K562 (cell line): ENCODE measurements at regions not wholly inside any gene's neighbourhood (a gene's known extent, or its start where the extent isn't known, plus 50 kb on each side); places are given as distances from the start of the nearest gene placed in this dataset.

Source experiments
- ATAC-seq: fragments of 200-7000 bp; cut with Tn5 transposase; 3 replicates; pipeline ENCODE4 v1.9.1; 2020; ENCODE audit warnings: moderate library complexity
- BruUV-seq: library from RNA; stranded (reverse); fragments of 400-500 nt; replicated peaks from 2 replicates; lab custom pipeline; 2021; lab: Mats Ljungman, UMichigan
- CTCF ChIA-PET: fragments of 300-600 bp; formaldehyde crosslinking; extraction: SDS; loops from one replicate; lab custom pipeline; 2021; ENCODE audit warnings: low intra/inter-chr PET ratio; lab: Yijun Ruan, JAX
- POLR2A ChIA-PET: fragments of 300-600, 350-650 bp; sonication (Branson Sonifier 250); formaldehyde crosslinking; extraction: SDS; loops from one replicate; lab custom pipeline; 2021; ENCODE audit warnings: antibody characterized with exemption, inconsistent platforms; lab: Yijun Ruan, JAX
- DNase-seq, 4 experiments: peaks; one replicate each; pipeline versions ENCODE4 v3.0.0 to v3.0.0-alpha.2; 2011 to 2018; ENCODE audit warnings: low spot score in 3 of 4, mixed read lengths in 3 of 4; ENCODE audit errors: extremely low read depth in 1 of 4
- FAIRE-seq: peaks from 2 replicates; lab custom pipeline; 2011; peaks lifted over from hg19 to GRCh38; lab: Jason Lieb, UNC
- H2AFZ ChIP-seq: 2 replicates; pipeline ENCODE4 v1.6.0; 2011; ENCODE audit warnings: low read depth, low read length, control low read depth, inconsistent platforms
- H3K27ac ChIP-seq: fragments of 200-600 bp; 3 replicates; pipeline ENCODE4 v1.8.0; 2011; ENCODE audit warnings: low read depth, mild to moderate bottlenecking, control low read depth, inconsistent platforms, low read length, moderate library complexity, mixed read lengths; ENCODE audit errors: extremely low read depth
- H3K27me3 ChIP-seq, 2 experiments: fragments of 300-600 bp in 1 of 2; 2 replicates in 1 of 2; 3 replicates in 1 of 2; pipeline versions ENCODE4 v1.6.0 to v1.8.0; 2011; ENCODE audit warnings: inconsistent platforms in 2 of 2, low read length in 2 of 2, mild to moderate bottlenecking in 1 of 2, mixed read lengths in 1 of 2, moderate library complexity in 1 of 2; ENCODE audit not compliant: control insufficient read depth in 2 of 2, insufficient read depth in 2 of 2
- H3K36me3 ChIP-seq: fragments of 300-600 bp; 3 replicates; pipeline ENCODE4 v1.8.0; 2011; ENCODE audit warnings: mild to moderate bottlenecking, low read length, inconsistent platforms; ENCODE audit not compliant: control insufficient read depth, insufficient read depth
- H3K4me1 ChIP-seq, 2 experiments: fragments of 200-600 bp in 1 of 2; replicated peaks in 1 of 2; 2 replicates in 1 of 2; 3 replicates in 1 of 2; pipeline versions ENCODE4 v1.5.1 to v1.8.0; 2011; ENCODE audit warnings: inconsistent platforms in 2 of 2, low read length in 2 of 2, mild to moderate bottlenecking in 1 of 2, mixed read lengths in 1 of 2, moderate library complexity in 1 of 2; ENCODE audit not compliant: control insufficient read depth in 2 of 2, insufficient read depth in 2 of 2
- H3K4me2 ChIP-seq: 2 replicates; pipeline ENCODE4 v1.6.1; 2011; ENCODE audit warnings: low read length, control low read depth, inconsistent platforms, mixed read lengths; ENCODE audit not compliant: insufficient read depth
- H3K4me3 ChIP-seq: fragments of 200-600 bp; sonication (generic), shearing (Covaris generic); 2 replicates; pipeline ENCODE4 v1.5.1; 2016; ENCODE audit warnings: control low read depth, inconsistent platforms
- H3K79me2 ChIP-seq: fragments of 200-600 bp; 3 replicates; pipeline ENCODE4 v1.8.0; 2011; ENCODE audit warnings: low read length, inconsistent platforms; ENCODE audit not compliant: control insufficient read depth, insufficient read depth
- H3K9ac ChIP-seq, 2 experiments: 2 replicates each; pipeline versions ENCODE4 v1.6.0 to v1.6.1; 2011; ENCODE audit warnings: low read depth in 2 of 2, low read length in 2 of 2, control low read depth in 1 of 2, inconsistent platforms in 1 of 2, mild to moderate bottlenecking in 1 of 2, mixed read lengths in 1 of 2; ENCODE audit not compliant: insufficient read depth in 1 of 2
- H3K9me1 ChIP-seq: one replicate; pipeline ENCODE4 v1.6.0; 2011; ENCODE audit warnings: inconsistent platforms, mild to moderate bottlenecking, low read length, moderate library complexity; ENCODE audit not compliant: control insufficient read depth, insufficient read depth
- H3K9me3 ChIP-seq: replicated peaks from 2 replicates; pipeline ENCODE4 v1.5.1; 2011; ENCODE audit warnings: low read depth, low read length, inconsistent platforms; ENCODE audit not compliant: control insufficient read depth, insufficient read depth
- H4K20me1 ChIP-seq: replicated peaks from 2 replicates; pipeline ENCODE4 v1.6.1; 2011; ENCODE audit warnings: low read length, inconsistent platforms, mixed read lengths; ENCODE audit not compliant: control insufficient read depth, insufficient read depth
- ARNT ChIP-seq, 2 experiments: fragments of 450-650 bp; IDR thresholded peaks; 2 replicates each; pipeline ENCODE4 v1.6.1; 2016; ENCODE audit warnings: mild to moderate bottlenecking in 1 of 2
- BRCA1 ChIP-seq, 2 experiments: fragments of 450-650 bp in 1 of 2; sonication (generic) in 1 of 2; formaldehyde crosslinking in 1 of 2; IDR thresholded peaks; 2 replicates each; pipeline versions ENCODE4 v1.5.0 to v1.6.1; 2017 to 2020; ENCODE audit warnings: mild to moderate bottlenecking in 1 of 2, missing genetic modification reagents in 1 of 2
- CBX1 ChIP-seq: sonication (generic); IDR thresholded peaks from 2 replicates; pipeline ENCODE4 v1.6.1; 2016; ENCODE audit warnings: antibody characterized with exemption, low read depth, mild to moderate bottlenecking
- E2F4 ChIP-seq: sonication (generic); formaldehyde crosslinking; IDR thresholded peaks from 2 replicates; pipeline ENCODE4 v1.8.0; 2022; ENCODE audit warnings: mild to moderate bottlenecking, low read depth, missing genetic modification reagents
- FIP1L1 ChIP-seq: fragments of 200-400 bp; formaldehyde crosslinking; IDR thresholded peaks from 2 replicates; pipeline ENCODE4 v1.6.1; 2018; ENCODE audit warnings: mild to moderate bottlenecking, low read depth, low read length; ENCODE audit not compliant: poor library complexity, severe bottlenecking
- HOMEZ ChIP-seq: fragments of 250-450 bp; sonication (Bioruptor Pico); IDR thresholded peaks from 2 replicates; pipeline ENCODE4 v1.4.0; 2020; ENCODE audit warnings: mild to moderate bottlenecking, moderate library complexity
- MAFF ChIP-seq: IDR thresholded peaks from 2 replicates; pipeline ENCODE4 v1.6.1; 2012; ENCODE audit warnings: low read length, improper control_type of control experiment
- NRF1 ChIP-seq, 2 experiments: fragments of 450-650 bp; IDR thresholded peaks in 1 of 2; conservative IDR thresholded peaks in 1 of 2; 2 replicates each; pipeline ENCODE4 v1.6.1; 2014; ENCODE audit warnings: mild to moderate bottlenecking in 2 of 2
- PPARD ChIP-seq: fragments of 250-450 bp; sonication (Bioruptor Pico); IDR thresholded peaks from 2 replicates; pipeline ENCODE4 v1.8.0; 2022; ENCODE audit warnings: inconsistent platforms, mild to moderate bottlenecking, moderate library complexity
- PTRF ChIP-seq: fragments of 450-650 bp; IDR thresholded peaks from 2 replicates; pipeline ENCODE4 v1.6.1; 2016; ENCODE audit warnings: mild to moderate bottlenecking, missing genetic modification characterization, missing compliant biosample characterization
- TRIM25 ChIP-seq: fragments of 450-650 bp; IDR thresholded peaks from 2 replicates; pipeline ENCODE4 v1.7.0; 2016; ENCODE audit warnings: borderline replicate concordance
- ZFPM2 ChIP-seq: fragments of 250-450 bp; sonication (Bioruptor Pico); IDR thresholded peaks from 2 replicates; pipeline ENCODE4 v1.5.1; 2022; ENCODE audit warnings: mild to moderate bottlenecking
- ZNF12 ChIP-seq: sonication (generic); formaldehyde crosslinking; IDR thresholded peaks from 2 replicates; pipeline ENCODE4 v1.4.0; 2020; ENCODE audit warnings: mild to moderate bottlenecking, missing genetic modification reagents
- ZNF124 ChIP-seq: sonication (generic); formaldehyde crosslinking; IDR thresholded peaks from 2 replicates; pipeline ENCODE4 v1.8.1; 2022; ENCODE audit warnings: missing genetic modification reagents
- ZNF239 ChIP-seq: fragments of 250-450 bp; sonication (Bioruptor Pico); IDR thresholded peaks from 2 replicates; pipeline ENCODE4 v1.4.0; 2020; ENCODE audit warnings: mild to moderate bottlenecking
- ZNF431 ChIP-seq: sonication (generic); formaldehyde crosslinking; IDR thresholded peaks from 2 replicates; pipeline ENCODE4 v1.8.0; 2022; ENCODE audit warnings: mild to moderate bottlenecking, missing genetic modification reagents
- ZNF436 ChIP-seq: fragments of 250-450, 450-650 bp; sonication (Bioruptor Pico); formaldehyde crosslinking; IDR thresholded peaks from 2 replicates; pipeline ENCODE4 v1.7.0; 2020; ENCODE audit warnings: mild to moderate bottlenecking
- ZNF589 ChIP-seq: fragments of 200-800 bp; sonication (Bioruptor generic); IDR thresholded peaks from 2 replicates; pipeline ENCODE4 v1.6.1; 2016; ENCODE audit warnings: low read depth, missing genetic modification characterization, missing compliant biosample characterization
- ZNF766 ChIP-seq: fragments of 200-800 bp; sonication (Bioruptor generic); conservative IDR thresholded peaks from 2 replicates; pipeline ENCODE4 v1.6.1; 2016; ENCODE audit warnings: missing genetic modification characterization, missing compliant biosample characterization
- WGBS: fragments of 100-300 bp; shearing (Covaris generic); methylation state at CpG from one replicate; pipeline ENCODE4 v1.1.6; 2016; ENCODE audit warnings: low coverage, mixed read lengths; ENCODE audit not compliant: insufficient coverage; ENCODE audit errors: missing lambda C conversion rate; 5-methylcytosine and 5-hydroxymethylcytosine counted together
- in situ Hi-C: fragments of 300-500 bp; cut with MboI; formaldehyde crosslinking; loops from 4 replicates; pipeline ENCODE4 v1.15.0; 2018; ENCODE audit warnings: inconsistent platforms, mixed read lengths
- intact Hi-C: fragments of 100-400 bp; cut with micrococcal nuclease; formaldehyde crosslinking; loops from 2 replicates; pipeline ENCODE4 v1.14.2; 2022

DNA sequence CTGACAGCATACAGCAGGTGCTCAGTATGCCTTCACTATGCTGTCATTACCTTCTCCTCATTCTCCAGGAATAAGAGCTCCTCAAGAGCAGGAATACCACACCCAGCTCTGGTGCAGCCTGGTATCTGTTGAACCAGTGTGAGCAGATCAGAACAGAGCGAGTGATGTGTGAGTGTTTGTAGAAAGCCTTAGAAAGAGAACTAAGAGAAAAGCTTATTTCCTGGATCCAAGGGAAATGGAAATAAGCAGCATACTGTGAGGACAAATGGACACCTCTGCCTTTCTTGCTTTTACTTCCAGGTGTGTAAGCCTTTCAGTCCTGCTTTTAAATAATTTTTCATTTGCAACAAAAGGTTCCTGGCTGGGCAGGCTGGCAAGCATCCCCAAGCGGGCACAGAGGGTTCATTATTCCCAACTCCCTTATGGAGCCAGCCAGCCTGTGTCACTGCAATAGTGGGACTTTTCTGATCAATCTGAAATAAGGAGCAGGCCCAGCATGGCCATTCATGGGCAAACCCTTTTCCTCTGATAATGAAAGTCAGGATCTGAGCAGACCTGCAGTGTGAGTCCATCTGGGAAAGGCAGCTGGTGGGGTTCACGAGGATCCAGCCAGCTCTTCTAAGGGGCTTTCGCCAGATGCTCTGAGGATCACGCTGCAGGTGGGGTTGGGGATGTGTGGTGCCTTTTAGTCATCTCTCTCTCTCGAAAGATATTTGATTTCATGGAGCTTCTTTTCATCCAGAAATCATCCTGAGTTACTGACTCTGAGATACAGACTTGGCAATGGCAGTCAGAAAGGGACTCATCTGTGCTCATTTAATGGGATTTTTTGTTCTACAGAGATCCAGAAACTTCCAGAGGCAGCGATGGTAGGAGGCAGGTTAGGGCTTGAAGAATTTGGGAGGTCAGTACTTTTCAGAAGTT, 594.9 kb upstream of the CFAP20DC start:
- FAIRE-seq, result no peak
- 2% methylated on average over 7 of the region's 7 CpGs for WGBS
- TF ChIP-seq ZNF589 (CRISPR knock-in tag) (no peak), PPARD (CRISPR knock-in tag) (no peak), E2F4 (CRISPR knock-in tag) (no peak), ARNT (IDR thresholded peaks at IDR 0.05) (no peak), ZNF431 (CRISPR knock-in tag) (no peak), ZNF239 (CRISPR knock-in tag) (no peak), TRIM25 (no peak), ZNF766 (CRISPR knock-in tag) (no peak), ZFPM2 (no peak), ZNF436 (CRISPR knock-in tag) (no peak), CBX1 (no peak), ZNF124 (no peak), BRCA1 (IDR thresholded peaks at IDR 0.05) (no peak), BRCA1 (CRISPR knock-in tag; IDR thresholded peaks at IDR 0.05) (no peak), MAFF (no peak), PTRF (tag) (no peak), NRF1 (conservative IDR thresholded peaks at IDR 0.05 in 1 of 2, IDR thresholded peaks at IDR 0.05 in 1 of 2) (no peak), FIP1L1 (no peak), HOMEZ (CRISPR knock-in tag) (no peak), ZNF12 (CRISPR knock-in tag) (no peak)

More for the DNA sequence above, 594.9 kb upstream of the CFAP20DC start:
- no TSS peak for BruUV-seq
- H3K27ac ChIP-seq, result no peak overlapping the region
- H3K4me2 ChIP-seq, result no peak overlapping the region
- no peaks in the 10 kb centered on the region for H4K20me1 ChIP-seq
- DNase-seq (no peak), ATAC-seq (no peak)
- H3K9me3 ChIP-seq, result no peaks in the 10 kb centered on the region
- H3K4me3 ChIP-seq, result no peak overlapping the region
- ChIA-PET POLR2A (no interaction called here), CTCF (no interaction called here)
- no peaks in the 10 kb centered on the region for H3K4me1 ChIP-seq
- intact Hi-C loops, result no loop called here
- no peaks in the 10 kb centered on the region for H3K27me3 ChIP-seq
- in situ Hi-C loops, result no loop called here
- H3K9me1 ChIP-seq, result no peaks in the 10 kb centered on the region
- H2AFZ ChIP-seq, result no peak overlapping the region
- H3K9ac ChIP-seq, result no peak overlapping the region
- no peaks in the 10 kb centered on the region for H3K36me3 ChIP-seq
- H3K79me2 ChIP-seq, result no peaks in the 10 kb centered on the region
